ENCODE measurements at regions not wholly inside any gene's neighbourhood (a gene's known extent, or its start where the extent isn't known, plus 50 kb on each side); places are given as distances from the start of the nearest gene placed in this dataset.

DNA sequence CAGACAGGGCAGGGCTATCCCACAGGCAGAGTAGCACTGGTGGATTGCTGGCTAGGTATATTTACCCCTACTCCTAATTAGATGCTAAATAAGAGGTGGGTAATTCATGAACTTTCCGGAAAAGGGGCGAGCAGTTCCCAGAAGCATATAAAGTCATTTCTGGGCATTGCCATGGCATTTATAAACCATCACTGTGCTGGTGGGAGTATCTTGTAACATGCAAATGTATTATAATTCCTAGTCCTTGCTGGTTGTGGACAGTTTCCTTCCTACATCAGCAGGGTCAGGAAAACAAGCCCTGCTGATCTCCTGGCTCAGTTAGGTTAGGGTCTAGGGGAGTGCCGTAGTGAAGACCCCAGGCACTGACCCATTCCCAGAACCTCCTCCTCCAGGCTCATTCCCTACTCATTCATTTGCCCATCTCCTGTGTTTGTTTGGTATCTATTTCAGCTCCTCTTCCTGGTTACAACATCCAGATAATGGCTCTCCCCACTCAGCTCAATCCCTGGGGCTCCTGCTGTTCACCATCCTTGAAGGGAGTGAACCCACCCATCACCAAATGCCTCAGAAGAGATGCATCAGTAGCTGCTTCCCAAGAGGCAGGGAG, 282.7 kb downstream of the SRBD1 start:
- no peak overlapping the region for H3K27ac ChIP-seq (ENCODE audit: low read depth in 1 of 2, low read length in 2 of 2)
- intact Hi-C loops (cut with micrococcal nuclease): no loop called here
- no peaks in the 10 kb centered on the region for H3K36me3 ChIP-seq (replicated peaks in 1 of 2; ENCODE audit: control insufficient read depth in 1 of 2, insufficient read depth in 2 of 2, low read length in 2 of 2)
- no peak overlapping the region for H3K9ac ChIP-seq (ENCODE audit: insufficient read depth, low read length, poor library complexity, severe bottlenecking)
- no peaks in the 10 kb centered on the region for H3K36me3 Mint-ChIP-seq
- DNase-seq: no peak
- H3K4me2 ChIP-seq (replicated peaks; ENCODE audit: extremely low read depth, low read length, poor library complexity, severe bottlenecking): no peak overlapping the region
- no peak for TF ChIP-seq CTCF (IDR thresholded peaks at IDR 0.05)
- H3K9me3 ChIP-seq (replicated peaks in 1 of 2; ENCODE audit: control insufficient read depth in 1 of 2, insufficient read depth in 1 of 2, low read length in 2 of 2): no peaks in the 10 kb centered on the region
- H3K9me3 Mint-ChIP-seq: peaks cover 0 to 7% (median 3%) of the 10 kb centered on the region in 7 donors
- no peaks in the 10 kb centered on the region for H3K27me3 ChIP-seq (ENCODE audit: control insufficient read depth in 2 of 2, insufficient read depth in 2 of 2, low read length in 2 of 2)
- H3K27me3 Mint-ChIP-seq (ENCODE audit: low read depth in 3 of 3): peaks cover 0 to 3% (median 0%) of the 10 kb centered on the region in 3 donors
- peaks cover 5% of the 10 kb centered on the region for H3K4me1 Mint-ChIP-seq
- no peak overlapping the region for H3K4me3 Mint-ChIP-seq
- H3K79me2 ChIP-seq (ENCODE audit: insufficient read depth, low read length): no peaks in the 10 kb centered on the region
- no peaks in the 10 kb centered on the region for H4K20me1 ChIP-seq (ENCODE audit: insufficient read depth, low read length)
- H3K4me3 ChIP-seq (replicated peaks in 1 of 3; ENCODE audit: low read depth in 2 of 3, low read length in 3 of 3): no peak overlapping the region
- H3K27ac Mint-ChIP-seq: no peak overlapping the region
- no peak overlapping the region for H2AFZ ChIP-seq (ENCODE audit: insufficient read depth, low read depth, low read length, poor library complexity, severe bottlenecking)
- WGBS (ENCODE audit: insufficient coverage): no CpG with 5 or more reads among the region's 3 CpGs
- H3K4me1 ChIP-seq (ENCODE audit: control insufficient read depth in 1 of 2, insufficient read depth in 2 of 2, low read length in 2 of 2): no peaks in the 10 kb centered on the region

GRCh38 chr2:45323344-45323743, 287.7 kb downstream of the SRBD1 start:
- Histone ChIP-seq H3K9me3 (replicated peaks in 1 of 2; ENCODE audit: control insufficient read depth in 1 of 2, insufficient read depth in 1 of 2, low read length in 2 of 2) (no peaks in the 10 kb centered on the region), H3K27me3 (ENCODE audit: control insufficient read depth in 2 of 2, insufficient read depth in 2 of 2, low read length in 2 of 2) (no peaks in the 10 kb centered on the region), H3K4me1 (ENCODE audit: control insufficient read depth in 1 of 2, insufficient read depth in 2 of 2, low read length in 2 of 2) (no peaks in the 10 kb centered on the region), H4K20me1 (ENCODE audit: insufficient read depth, low read length) (no peaks in the 10 kb centered on the region), H3K27ac (ENCODE audit: low read depth in 1 of 2, low read length in 2 of 2) (no peak overlapping the region), H3K79me2 (ENCODE audit: insufficient read depth, low read length) (no peaks in the 10 kb centered on the region), H3K36me3 (replicated peaks in 1 of 2; ENCODE audit: control insufficient read depth in 1 of 2, insufficient read depth in 2 of 2, low read length in 2 of 2) (no peaks in the 10 kb centered on the region), H3K4me2 (replicated peaks; ENCODE audit: extremely low read depth, low read length, poor library complexity, severe bottlenecking) (no peak overlapping the region), H2AFZ (ENCODE audit: insufficient read depth, low read depth, low read length, poor library complexity, severe bottlenecking) (no peak overlapping the region), H3K9ac (ENCODE audit: insufficient read depth, low read length, poor library complexity, severe bottlenecking) (no peak overlapping the region), H3K4me3 (replicated peaks in 1 of 3; ENCODE audit: low read depth in 2 of 3, low read length in 3 of 3) (no peak overlapping the region)
- Mint-ChIP-seq H3K4me3 (no peak overlapping the region), H3K27me3 (ENCODE audit: low read depth in 3 of 3) (peaks cover 0 to 7% (median 1%) of the 10 kb centered on the region in 3 donors), H3K36me3 (no peaks in the 10 kb centered on the region), H3K27ac (no peak overlapping the region), H3K9me3 (peaks cover 2 to 7% (median 5%) of the 10 kb centered on the region in 7 donors), H3K4me1 (no peaks in the 10 kb centered on the region)
- no peak for TF ChIP-seq CTCF (IDR thresholded peaks at IDR 0.05)
- intact Hi-C loops (cut with micrococcal nuclease): no loop called here
- DNase-seq: no peak
- WGBS (ENCODE audit: insufficient coverage): 100% methylated on average over 1 of the region's 3 CpGs

Measured in CD14-positive monocyte (primary cell).